ENCODE measurements at regions not wholly inside any gene's neighbourhood (a gene's known extent, or its start where the extent isn't known, plus 50 kb on each side); places are given as distances from the start of the nearest gene placed in this dataset.

DNA sequence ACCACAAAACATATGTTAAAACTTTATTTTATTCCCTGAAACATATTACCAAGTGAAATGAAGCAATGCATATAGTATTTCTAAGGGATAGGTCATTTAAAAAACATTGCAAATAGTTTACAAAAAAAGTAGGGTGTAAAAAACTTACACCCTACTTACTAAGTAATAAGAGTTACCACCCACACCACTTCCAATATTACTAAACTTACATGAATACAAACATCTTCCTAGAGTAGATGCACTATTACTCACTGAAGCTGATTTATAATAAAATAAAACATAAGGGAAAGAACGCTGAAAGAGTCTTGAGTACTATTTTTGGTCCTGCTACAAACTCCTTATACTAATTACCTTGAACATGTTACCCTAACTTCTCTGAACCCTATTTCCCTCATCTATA lies 289.4 kb downstream of the HINT1 start:
- no peak for TF ChIP-seq CTCF (IDR thresholded peaks at IDR 0.05; ENCODE audit: low read depth, low read length)
- no peak for TF ChIP-seq EZH2phosphoT487 (IDR thresholded peaks at IDR 0.05; ENCODE audit: low read depth)
